NCI-H2107 treated with DMSO at 0.1 percent for 48 hours (cell line): ENCODE measurements at regions not wholly inside any gene's neighbourhood (a gene's known extent, or its start where the extent isn't known, plus 50 kb on each side); places are given as distances from the start of the nearest gene placed in this dataset.

Experiments
- DNase-seq: peaks from one replicate; lab custom pipeline; 2025; ENCODE audit not compliant: unreplicated experiment; lab: John Stamatoyannopoulos, UW

DNA sequence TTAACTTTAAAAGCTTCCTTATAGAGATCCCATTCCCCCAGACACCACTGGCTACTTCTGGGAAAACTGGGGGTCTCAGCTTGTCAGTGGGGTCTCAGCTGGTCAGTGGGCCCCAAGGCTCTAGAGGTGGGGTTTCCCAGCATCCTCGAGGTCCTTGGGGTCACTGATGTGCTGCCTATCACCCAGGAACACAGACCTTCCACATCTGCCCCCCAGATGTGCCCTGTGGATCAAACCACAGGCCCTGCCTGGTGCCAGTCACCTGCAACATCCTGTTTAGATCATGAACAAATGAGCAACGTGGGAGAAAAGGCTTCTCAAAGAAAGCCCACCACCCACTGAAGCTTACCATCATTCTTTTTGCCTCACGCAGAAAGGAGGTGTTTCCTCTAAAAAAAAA is 165.6 kb upstream of the FSTL4 start:
- DNase-seq: no peak

DNA sequence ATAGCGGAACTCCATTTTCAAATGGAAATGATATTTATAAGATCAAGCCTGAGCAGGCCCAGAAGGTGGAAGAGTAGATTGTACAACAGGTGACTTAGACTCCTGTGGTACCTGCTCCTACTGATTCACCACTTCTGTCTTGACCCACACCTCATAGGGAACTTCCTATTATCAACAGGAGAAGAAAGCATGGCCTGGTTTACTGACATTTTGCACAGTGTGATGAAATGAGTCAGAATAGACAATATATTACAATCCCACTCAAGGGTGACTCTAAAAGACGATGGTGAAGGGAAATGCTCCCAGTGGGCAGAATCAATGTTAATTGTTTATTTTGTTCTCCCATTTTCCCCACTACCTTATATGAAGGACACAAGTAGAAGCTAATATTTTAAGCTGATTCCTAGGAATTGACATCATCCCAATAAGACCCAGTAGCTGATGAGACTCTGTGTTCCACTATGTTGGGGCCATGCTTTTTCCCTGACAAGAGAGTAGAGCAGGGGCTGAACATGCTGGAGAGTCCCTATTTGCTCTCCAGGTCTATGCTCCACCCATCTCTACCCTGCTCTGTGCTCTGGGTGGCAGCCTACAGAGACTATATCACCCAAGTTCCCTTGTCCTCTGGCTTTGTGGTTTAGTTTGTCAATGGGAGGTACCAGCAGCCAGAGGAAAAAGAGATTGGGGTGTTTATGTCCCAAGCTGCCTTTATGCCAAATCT is 163.4 kb upstream of the FSTL4 start:
- DNase-seq: no peak

DNA sequence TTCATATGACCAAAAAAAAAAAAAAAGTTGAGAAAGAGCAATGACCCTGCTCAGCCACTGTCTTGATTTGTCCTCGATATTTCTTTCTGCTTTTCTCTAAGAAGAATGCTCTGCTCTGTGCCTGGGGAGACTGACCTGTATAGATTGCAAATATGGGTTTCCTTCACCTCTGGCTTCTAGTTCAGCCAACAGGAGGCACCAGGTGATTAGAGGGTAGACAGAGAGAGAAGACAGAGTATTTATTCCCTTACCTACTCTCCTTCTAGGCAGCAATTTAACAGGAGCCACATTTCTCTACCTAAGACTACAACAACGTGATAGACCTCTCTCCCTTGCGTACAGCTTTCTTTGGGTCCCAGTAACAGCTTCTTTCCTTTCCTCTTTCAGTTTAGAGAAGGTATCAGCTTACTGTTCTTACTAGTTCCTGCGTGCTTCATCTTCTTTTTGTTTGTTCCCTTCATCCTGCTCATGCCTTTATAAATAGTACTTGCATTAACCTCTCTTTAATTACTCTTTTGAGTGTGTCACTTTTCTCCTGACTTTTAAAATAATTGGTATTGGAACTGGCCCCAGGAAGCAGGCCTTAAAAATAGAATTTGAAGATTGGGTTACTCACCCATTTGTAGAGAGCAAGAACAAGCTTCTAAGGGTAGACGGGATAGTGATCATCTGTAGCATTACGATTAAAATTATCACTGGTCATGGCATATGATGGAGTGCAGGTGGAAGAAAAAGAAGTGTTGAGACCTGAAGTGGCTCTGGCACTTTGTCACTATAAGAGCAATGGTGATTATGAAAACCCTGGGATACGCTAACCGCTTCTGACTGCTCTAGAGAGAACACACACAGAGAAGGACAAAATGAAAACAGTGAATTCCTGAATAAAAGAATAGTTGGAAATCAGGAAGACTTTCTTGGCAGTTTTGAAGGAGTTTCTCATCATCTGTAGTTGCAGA is 161.2 kb upstream of the FSTL4 start:
- DNase-seq: no peak

DNA sequence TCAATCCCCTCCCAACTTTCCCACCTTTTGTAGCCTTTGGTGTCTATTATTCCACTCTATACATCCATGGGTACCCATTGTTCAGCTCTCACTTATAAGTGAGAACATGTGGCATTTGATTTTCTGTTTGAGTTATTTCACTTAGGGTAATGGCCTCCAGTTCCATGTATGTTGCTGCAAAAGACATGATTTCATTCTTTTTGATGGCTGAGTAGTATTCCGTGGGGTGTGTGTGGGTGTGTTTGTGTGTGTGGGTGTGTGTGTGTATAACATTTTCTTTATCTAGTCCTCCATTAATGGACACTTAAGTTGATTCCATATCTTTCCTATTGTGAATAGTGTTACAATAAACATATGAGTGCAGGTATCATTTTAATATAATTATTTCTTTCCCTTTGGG is 157.5 kb upstream of the FSTL4 start:
- no peak for DNase-seq

DNA sequence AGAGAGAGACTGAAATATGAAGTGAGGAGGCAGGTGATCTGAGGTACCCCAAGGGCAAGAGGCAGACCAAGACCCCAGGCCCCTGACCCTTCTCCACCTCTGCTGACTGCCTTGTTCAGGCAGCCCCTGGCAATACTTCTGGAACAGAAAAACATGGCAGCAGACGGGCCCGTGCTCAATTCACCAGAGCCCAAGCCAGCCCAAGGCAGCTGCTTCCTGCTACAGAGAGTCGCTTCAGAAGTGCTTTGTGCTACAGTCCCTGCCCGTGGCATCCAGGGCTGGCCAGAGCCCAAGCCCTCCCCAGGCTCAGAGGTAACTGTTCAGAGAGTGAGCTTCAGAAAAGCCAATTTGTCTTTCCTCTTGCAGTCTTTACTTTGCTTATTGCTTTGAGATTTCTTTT is 151.4 kb upstream of the FSTL4 start:
- DNase-seq: no peak

DNA sequence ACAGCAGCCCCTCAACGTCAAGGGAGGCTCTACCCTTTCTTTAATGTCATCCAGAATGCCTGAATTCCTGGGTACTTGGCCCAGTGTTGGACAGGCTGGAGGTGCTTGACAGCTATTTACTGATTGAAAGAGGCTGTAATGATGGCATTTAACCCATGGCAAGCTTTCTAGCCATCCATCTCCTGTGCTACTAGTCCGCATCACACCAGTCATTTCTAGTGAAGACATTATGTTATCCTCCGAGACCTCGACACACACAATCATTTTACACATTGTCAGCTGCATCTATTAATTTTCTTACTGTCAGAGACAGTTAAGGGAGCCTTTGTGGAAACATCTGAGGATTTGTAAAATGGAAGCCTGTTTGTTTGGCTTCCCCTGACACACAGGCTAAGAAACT is 149.3 kb upstream of the FSTL4 start:
- DNase-seq: no peak

- DNase-seq: no peak
Observed at GRCh38 chr5:133760532-133760931, 148.2 kb upstream of the FSTL4 start.

DNA sequence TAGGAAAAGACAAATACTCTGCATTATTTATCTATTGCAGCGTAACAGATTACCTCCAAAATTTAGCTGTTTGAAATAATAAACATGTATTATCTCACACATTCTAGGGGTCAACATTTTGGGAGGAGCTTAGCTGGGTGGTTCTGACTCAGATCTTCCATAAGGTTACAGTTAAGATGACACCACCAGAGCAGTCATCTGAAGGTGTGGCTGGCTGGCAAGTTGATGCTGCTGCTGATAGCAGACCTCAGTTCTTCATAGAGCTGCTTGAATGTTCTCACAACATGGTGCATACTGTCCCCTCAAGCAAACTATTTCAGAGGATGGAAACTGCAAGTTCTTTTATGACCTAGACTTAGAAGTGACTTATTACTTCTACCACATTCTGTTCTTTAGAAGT is 146.3 kb upstream of the FSTL4 start:
- no peak for DNase-seq

- DNase-seq: no peak
Observed at GRCh38 chr5:133757396-133757945, 145.1 kb upstream of the FSTL4 start.

- no peak for DNase-seq
Observed at GRCh38 chr5:133756756-133757155, 144.4 kb upstream of the FSTL4 start.

GRCh38 chr5:133756036-133756435 is 143.7 kb upstream of the FSTL4 start:
- DNase-seq: no peak

DNA sequence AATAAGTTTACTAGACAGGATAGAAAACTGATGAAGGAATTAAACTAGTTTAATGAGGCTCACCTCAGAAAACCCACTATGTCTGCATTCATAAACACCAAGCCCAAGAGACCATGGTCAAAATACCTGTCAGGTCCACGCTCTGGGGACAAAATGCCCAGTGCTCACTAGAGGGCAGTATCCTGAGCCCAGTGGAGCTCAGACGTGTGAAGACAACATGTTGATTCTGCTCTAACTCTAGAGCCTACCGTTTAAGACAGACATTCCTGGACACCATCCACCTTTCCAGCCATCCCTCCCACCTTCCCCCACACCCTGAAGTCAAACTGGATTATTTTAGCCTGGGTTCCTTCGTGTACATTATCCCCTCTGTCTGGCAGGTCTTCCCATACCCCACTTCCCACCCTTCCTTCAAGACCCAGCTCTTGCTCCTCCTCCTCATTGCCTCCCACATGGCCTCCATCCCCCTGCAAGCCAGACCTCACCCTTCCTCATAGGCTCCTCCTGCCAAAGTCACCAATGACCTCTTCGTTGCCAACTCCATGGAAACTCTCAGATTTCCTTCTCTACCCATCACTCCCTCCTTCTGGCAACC is 142.3 kb upstream of the FSTL4 start:
- no peak for DNase-seq

DNA sequence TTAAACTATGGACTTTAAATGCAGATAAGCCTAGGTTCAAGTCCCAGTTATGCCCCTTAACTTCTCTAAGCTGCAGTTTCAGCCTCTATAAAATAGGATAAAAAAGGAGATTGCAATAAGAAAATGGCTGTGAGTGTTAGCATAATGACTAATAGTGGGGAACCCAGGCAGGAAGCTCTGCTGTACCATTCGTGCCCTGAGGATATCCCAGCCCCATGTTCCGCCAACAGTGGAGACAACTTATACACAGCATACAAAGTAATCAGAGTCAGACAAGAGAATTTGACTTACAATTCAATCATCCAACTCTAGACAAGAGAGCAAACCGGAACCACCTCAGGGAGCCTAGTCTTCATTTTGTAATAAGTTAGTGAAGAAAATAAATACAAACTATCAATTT is 141.5 kb upstream of the FSTL4 start:
- no peak for DNase-seq

DNA sequence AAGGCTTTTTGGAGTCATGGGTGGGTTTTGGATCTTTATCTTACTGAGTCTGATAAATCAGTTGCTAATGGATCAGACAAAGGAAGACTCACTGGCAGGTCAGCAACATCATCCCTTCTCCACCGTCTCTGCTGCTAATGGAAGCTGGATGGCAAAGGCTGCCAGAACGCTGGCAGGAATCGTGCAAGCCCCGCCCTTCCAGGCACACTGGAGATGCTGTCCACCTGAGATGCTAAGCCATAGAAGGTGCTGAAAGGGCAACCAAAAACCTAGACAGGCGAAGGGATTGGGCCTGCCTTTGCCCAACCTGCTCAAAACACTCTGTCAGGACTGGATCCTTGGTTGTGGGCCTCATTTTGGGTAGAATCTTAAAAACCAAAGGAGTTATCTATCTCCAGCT is 139.5 kb upstream of the FSTL4 start:
- no peak for DNase-seq

GRCh38 chr5:133751421-133751820 is 139.1 kb upstream of the FSTL4 start:
- no peak for DNase-seq

GRCh38 chr5:133750856-133751255 is 138.5 kb upstream of the FSTL4 start:
- DNase-seq: no peak

DNA sequence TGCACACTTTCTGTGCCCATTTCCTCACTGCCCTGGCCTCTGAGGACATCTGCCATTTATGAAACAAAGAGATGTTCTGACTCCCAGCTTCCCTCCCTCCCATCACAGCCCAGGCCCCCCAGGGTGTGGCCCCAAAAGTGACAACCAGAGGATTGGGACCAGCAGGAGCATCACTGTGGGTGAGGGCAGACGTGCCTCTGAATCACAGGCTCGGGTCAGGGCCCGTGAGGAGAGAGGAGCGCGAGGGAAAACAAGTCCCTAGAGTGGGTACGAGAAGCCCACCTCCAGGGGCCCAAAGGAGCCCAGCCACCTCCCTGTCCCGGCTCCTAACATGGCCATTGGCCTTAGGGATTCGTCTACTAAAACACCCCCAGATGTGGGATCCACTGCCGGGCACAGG is 138.0 kb upstream of the FSTL4 start:
- no peak for DNase-seq

DNA sequence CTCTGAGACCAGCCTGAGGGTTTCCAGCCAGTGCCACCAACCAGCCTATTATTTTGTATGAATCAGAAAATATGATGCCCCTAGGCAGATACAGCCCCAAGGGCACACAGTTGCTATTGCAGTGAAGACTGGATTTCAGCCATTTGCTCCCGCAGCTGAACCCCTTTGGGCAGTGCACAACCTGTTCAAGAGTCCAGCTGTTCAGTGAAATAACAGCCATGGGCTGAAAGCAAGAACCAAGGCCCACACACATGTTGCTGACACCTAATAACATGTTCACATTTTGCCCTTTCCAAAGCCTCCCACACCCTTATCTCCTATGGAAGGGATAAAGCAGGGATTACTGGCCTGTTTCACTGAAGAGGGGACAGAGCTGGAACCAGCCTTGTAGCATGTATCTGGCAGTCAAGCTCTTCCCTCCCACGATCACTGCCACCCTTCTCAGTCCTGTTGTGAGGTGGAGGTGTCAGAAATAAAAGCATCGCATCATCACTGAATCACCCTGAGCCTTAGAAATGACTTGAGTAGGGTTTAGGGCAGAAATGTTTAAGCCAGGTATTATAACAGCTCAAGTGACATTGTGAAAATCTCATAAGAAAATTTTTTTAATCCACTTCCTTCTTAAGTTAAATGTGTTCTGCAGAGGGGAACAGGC is 137.1 kb upstream of the FSTL4 start:
- no peak for DNase-seq

DNA sequence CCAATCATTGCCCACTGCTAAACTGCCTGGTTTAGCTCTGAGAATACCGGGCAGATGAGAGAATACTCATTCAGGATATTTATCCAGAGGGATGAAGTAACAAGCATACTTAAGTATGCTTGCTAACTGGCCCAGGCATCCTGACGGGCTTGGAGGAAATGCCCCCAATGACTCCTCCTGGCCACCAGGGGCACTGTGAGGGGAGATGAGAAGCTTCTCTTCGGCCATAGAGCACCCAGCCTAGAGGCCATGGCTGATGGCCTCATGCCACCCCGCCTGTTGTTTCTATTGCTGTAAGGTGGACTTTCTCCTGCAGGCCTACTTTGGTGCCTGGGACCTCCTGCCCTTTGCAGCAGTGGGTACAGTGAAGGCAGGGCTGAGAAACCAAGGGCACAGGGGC is 134.5 kb upstream of the FSTL4 start:
- no peak for DNase-seq

DNA sequence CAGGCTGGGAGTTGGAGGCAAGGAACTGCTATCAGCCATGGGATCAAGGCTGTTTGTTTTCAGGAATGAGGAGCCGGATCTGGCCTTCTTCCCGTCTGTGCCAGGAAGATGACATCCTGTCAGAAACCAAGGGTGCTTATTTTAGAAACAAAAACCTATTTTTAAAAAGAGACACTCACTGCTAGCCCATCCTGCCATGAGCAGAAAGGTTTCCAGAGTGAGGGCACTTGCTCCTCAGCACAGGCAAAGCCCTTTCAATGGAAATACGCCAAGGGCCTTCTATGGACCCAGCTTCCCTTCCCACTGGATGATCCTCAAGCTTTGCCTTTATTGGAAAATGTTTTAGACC is 132.6 kb upstream of the FSTL4 start:
- no peak for DNase-seq
